Stomach (tissue), 8 donors: ENCODE measurements at regions not wholly inside any gene's neighbourhood (a gene's known extent, or its start where the extent isn't known, plus 50 kb on each side); places are given as distances from the start of the nearest gene placed in this dataset.

Experiments
- DNase-seq, 2 donors: peaks; one replicate each; pipeline versions ENCODE4 v3.0.0 to v3.0.0-alpha.2; 2013 to 2019
- H3K27ac ChIP-seq, 5 donors: fragments of 200-600 bp in 4 of 5; sonication (generic) in 4 of 5; one replicate each; pipeline ENCODE4 v1.5.1; 2013 to 2019; ENCODE audit warnings: mild to moderate bottlenecking in 1 of 5, moderate library complexity in 1 of 5
- H3K27me3 ChIP-seq, 3 donors: fragments of 200-600 bp; sonication (generic); one replicate each; pipeline ENCODE4 v1.5.1; 2017 to 2019; ENCODE audit warnings: mixed run types in 1 of 3
- H3K36me3 ChIP-seq, 4 donors: fragments of 200-600 bp; sonication (generic); 1 replicate in 3 of 4; 2 replicates in 1 of 4; pipeline ENCODE4 v1.5.1; 2016 to 2019
- H3K4me1 ChIP-seq, 4 donors: fragments of 200-600 bp; sonication (generic); one replicate each; pipeline ENCODE4 v1.5.1; 2016 to 2019
- H3K4me3 ChIP-seq, 4 donors: fragments of 200-600 bp; sonication (generic) in 3 of 4; one replicate each; pipeline ENCODE4 v1.5.1; 2016 to 2019; ENCODE audit warnings: mild to moderate bottlenecking in 1 of 4
- H3K9me3 ChIP-seq, 4 donors: fragments of 200-600 bp; sonication (generic); one replicate each; pipeline ENCODE4 v1.5.1; 2016 to 2019
- EP300 ChIP-seq: sonication (generic); formaldehyde crosslinking; IDR thresholded peaks from one replicate; pipeline ENCODE4 v1.6.1; 2017; ENCODE audit warnings: antibody characterized with exemption
- POLR2A ChIP-seq, 4 donors: fragments of 450-650 bp; IDR thresholded peaks; one replicate each; pipeline ENCODE4 v1.6.1; 2016; ENCODE audit warnings: antibody characterized with exemption in 4 of 4, control low read depth in 2 of 4, mild to moderate bottlenecking in 1 of 4, moderate library complexity in 1 of 4
- POLR2AphosphoS5 ChIP-seq, 3 donors: sonication (generic); formaldehyde crosslinking; IDR thresholded peaks; one replicate each; pipeline ENCODE4 v1.6.1; 2016; ENCODE audit warnings: antibody characterized with exemption in 3 of 3
- WGBS, 5 donors: extraction: QIAGEN DNeasy Blood & Tissue Kit in 3 of 5; methylation state at CpG; one replicate each; pipeline versions ENCODE4 v1.1.5 to v1.1.7; 2013 to 2018; 5-methylcytosine and 5-hydroxymethylcytosine counted together
- intact Hi-C: fragments of 100-400 bp; cut with DNase I; formaldehyde crosslinking; loops from one replicate; pipeline ENCODE4 v1.15.1; 2023; ENCODE audit warnings: low total_unique reads
- TF ChIP-seq, protein P1 (sequence below), 7 experiments: fragments of 450-650 bp in 4 of 7; fragments of 200-600 bp in 3 of 7; sonication (generic) in 3 of 7; IDR thresholded peaks; one replicate each; pipeline ENCODE4 v1.5.1; 2016 to 2019; ENCODE audit warnings: antibody characterized with exemption in 7 of 7, control low read depth in 2 of 7, mild to moderate bottlenecking in 1 of 7
- donor health status: healthy with polysubstance abuse.
- donor health status: Bipolar disorder and iron deficiency.
- donor health status: healthy.

- intact Hi-C loops: no loop called here
- H3K4me1 ChIP-seq: no peaks in the 10 kb centered on the region
- TF ChIP-seq EP300 (no peak), POLR2AphosphoS5 (IDR thresholded peaks at IDR 0.05) (no peak), POLR2A (IDR thresholded peaks at IDR 0.05) (no peak)
- TF ChIP-seq, protein P1, sequence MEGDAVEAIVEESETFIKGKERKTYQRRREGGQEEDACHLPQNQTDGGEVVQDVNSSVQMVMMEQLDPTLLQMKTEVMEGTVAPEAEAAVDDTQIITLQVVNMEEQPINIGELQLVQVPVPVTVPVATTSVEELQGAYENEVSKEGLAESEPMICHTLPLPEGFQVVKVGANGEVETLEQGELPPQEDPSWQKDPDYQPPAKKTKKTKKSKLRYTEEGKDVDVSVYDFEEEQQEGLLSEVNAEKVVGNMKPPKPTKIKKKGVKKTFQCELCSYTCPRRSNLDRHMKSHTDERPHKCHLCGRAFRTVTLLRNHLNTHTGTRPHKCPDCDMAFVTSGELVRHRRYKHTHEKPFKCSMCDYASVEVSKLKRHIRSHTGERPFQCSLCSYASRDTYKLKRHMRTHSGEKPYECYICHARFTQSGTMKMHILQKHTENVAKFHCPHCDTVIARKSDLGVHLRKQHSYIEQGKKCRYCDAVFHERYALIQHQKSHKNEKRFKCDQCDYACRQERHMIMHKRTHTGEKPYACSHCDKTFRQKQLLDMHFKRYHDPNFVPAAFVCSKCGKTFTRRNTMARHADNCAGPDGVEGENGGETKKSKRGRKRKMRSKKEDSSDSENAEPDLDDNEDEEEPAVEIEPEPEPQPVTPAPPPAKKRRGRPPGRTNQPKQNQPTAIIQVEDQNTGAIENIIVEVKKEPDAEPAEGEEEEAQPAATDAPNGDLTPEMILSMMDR (IDR thresholded peaks at IDR 0.05): no peak
Measured at GRCh38 chr6:118761645-118762044, 110.3 kb upstream of the CEP85L start.

DNA sequence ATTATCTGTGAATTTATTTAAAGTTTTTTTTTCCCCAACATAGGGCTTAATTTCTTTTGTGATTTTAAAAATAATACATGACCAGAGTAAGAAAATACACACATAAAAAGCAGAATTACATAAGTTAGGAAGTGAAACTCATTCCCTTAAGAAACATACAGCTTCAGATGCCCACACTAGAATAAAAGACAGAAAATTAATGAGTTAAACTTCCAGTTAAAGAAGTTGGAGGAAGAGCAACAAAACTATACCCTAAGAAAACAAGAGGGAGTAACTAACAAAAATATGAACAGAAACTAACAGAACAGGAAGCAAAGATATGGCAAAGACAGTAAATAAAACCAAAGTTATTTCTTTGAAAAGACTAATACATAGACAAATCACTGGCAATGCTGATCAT lies 107.6 kb upstream of the CEP85L start:
- no peak overlapping the region for H3K4me3 ChIP-seq
- H3K4me1 ChIP-seq: no peaks in the 10 kb centered on the region
- no peaks in the 10 kb centered on the region for H3K27me3 ChIP-seq
- no peak overlapping the region for H3K27ac ChIP-seq
- no peaks in the 10 kb centered on the region for H3K36me3 ChIP-seq
- H3K9me3 ChIP-seq: no peaks in the 10 kb centered on the region
- intact Hi-C loops: no loop called here
- no peak for DNase-seq
- TF ChIP-seq EP300 (no peak), POLR2AphosphoS5 (IDR thresholded peaks at IDR 0.05) (no peak), POLR2A (IDR thresholded peaks at IDR 0.05) (no peak)
- TF ChIP-seq, protein P1 (IDR thresholded peaks at IDR 0.05): no peak

More at GRCh38 chr6:118761645-118762044, 110.3 kb upstream of the CEP85L start:
- no peak overlapping the region for H3K4me3 ChIP-seq
- H3K27me3 ChIP-seq: no peaks in the 10 kb centered on the region
- 69 to 89% (median 79%) methylated on average over 1 of the region's 1 CpG for WGBS, 5 donors
- no peaks in the 10 kb centered on the region for H3K9me3 ChIP-seq
- H3K27ac ChIP-seq: no peak overlapping the region
- H3K36me3 ChIP-seq: no peaks in the 10 kb centered on the region
- DNase-seq: no peak

DNA sequence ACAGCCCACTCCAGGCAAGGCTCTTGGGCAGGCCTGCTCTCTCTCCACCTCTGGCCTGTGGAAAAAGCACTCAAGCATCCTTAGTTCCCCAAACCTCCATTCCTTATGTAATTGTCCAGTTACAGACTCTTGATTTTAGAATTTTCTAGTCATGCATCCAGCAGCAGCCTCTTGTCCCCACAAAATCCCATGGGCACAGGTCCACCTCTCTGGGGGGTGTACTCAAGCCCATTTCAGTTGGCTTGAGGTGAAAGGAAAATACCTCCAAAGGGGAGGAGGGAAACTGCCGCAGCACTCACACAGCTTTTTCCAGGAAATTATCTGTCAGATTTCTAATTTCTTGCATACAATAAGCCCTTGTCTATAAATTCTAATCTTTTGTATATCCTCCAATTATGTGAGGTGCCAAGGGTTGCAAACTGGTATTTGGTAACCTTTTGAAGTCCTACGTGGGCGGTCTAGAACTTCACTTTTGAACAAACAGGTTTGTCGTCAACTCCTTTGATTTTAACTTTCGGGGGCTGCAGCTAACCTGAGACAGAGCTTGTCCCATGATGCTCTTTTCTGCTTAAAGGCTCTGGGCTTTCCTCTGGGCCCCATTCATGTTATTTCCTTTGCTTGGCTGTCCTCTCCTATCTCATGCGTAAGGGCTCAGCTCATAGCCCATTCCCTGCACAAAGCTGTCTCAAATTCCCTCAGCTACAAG lies 104.7 kb upstream of the CEP85L start:
- Histone ChIP-seq H3K27ac (no peak overlapping the region), H3K9me3 (no peaks in the 10 kb centered on the region), H3K36me3 (no peaks in the 10 kb centered on the region), H3K4me1 (no peaks in the 10 kb centered on the region), H3K4me3 (no peak overlapping the region), H3K27me3 (no peaks in the 10 kb centered on the region)
- DNase-seq: peak in 1 of 2 donors; percentile 28
- no peak for TF ChIP-seq POLR2AphosphoS5 (IDR thresholded peaks at IDR 0.05)
- no peak for TF ChIP-seq EP300
- TF ChIP-seq, protein P1 (IDR thresholded peaks at IDR 0.05): no peak
- TF ChIP-seq POLR2A (IDR thresholded peaks at IDR 0.05): no peak
- intact Hi-C loops: no loop called here
- 32 to 57% (median 36%) methylated on average over 6 of the region's 6 CpGs for WGBS, 5 donors

DNA sequence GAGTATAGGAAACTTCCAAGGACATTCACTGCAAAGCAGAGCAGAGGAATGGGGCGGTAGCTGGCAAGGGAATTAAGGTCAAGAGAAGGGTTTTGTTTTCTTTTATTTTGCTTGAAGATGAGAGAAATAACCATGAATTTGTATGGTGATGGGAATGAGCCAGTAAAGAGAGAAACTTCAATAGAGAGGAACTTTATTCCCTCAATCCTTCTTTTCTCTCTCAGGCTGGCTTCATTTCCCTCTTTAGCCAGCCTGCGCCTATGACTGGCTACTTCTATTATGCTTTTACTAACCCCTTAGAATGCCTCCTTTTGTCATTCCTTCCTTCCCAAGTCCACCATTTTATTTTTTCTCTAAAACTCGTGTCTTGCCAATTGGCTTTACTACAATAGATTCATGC lies 101.4 kb upstream of the CEP85L start:
- TF ChIP-seq EP300: no peak
- TF ChIP-seq POLR2A (IDR thresholded peaks at IDR 0.05): no peak
- TF ChIP-seq, protein P1 (IDR thresholded peaks at IDR 0.05): no peak
- no peak for TF ChIP-seq POLR2AphosphoS5 (IDR thresholded peaks at IDR 0.05)
- H3K27ac ChIP-seq: no peak overlapping the region
- no peaks in the 10 kb centered on the region for H3K27me3 ChIP-seq
- no peaks in the 10 kb centered on the region for H3K9me3 ChIP-seq
- peaks cover 0 to 15% (median 9%) of the 10 kb centered on the region in 4 donors for H3K4me1 ChIP-seq
- intact Hi-C loops: no loop called here
- no peaks in the 10 kb centered on the region for H3K36me3 ChIP-seq
- no peak for DNase-seq
- H3K4me3 ChIP-seq: no peak overlapping the region
- WGBS, 5 donors: 85 to 91% (median 88%) methylated on average over 3 of the region's 3 CpGs
